ENCODE measurements at regions not wholly inside any gene's neighbourhood (a gene's known extent, or its start where the extent isn't known, plus 50 kb on each side); places are given as distances from the start of the nearest gene placed in this dataset.

GRCh38 chr5:5645891-5646290, 223.4 kb downstream of the ICE1 start:
- Histone ChIP-seq H3K9me3 (ENCODE audit: control insufficient read depth in 5 of 5, low read length in 5 of 5) (no peaks in the 10 kb centered on the region), H3K36me3 (ENCODE audit: control insufficient read depth in 5 of 5, insufficient read depth in 5 of 5, low read length in 5 of 5) (no peaks in the 10 kb centered on the region), H3K4me3 (ENCODE audit: low read depth in 1 of 5, low read length in 5 of 5) (no peak overlapping the region), H3K4me1 (ENCODE audit: control insufficient read depth in 5 of 5, insufficient read depth in 5 of 5, low read length in 5 of 5) (no peaks in the 10 kb centered on the region), H3K27me3 (ENCODE audit: control insufficient read depth in 5 of 5, insufficient read depth in 4 of 5, low read length in 5 of 5) (no peaks in the 10 kb centered on the region), H3K9ac (ENCODE audit: low read length in 5 of 5) (no peak overlapping the region), H3K27ac (ENCODE audit: low read depth, low read length) (no peak overlapping the region)

- Histone ChIP-seq H3K4me3 (ENCODE audit: low read depth in 1 of 5, low read length in 5 of 5) (no peak overlapping the region), H3K27me3 (ENCODE audit: control insufficient read depth in 5 of 5, insufficient read depth in 4 of 5, low read length in 5 of 5) (no peaks in the 10 kb centered on the region), H3K9ac (ENCODE audit: low read length in 5 of 5) (no peak overlapping the region), H3K4me1 (ENCODE audit: control insufficient read depth in 5 of 5, insufficient read depth in 5 of 5, low read length in 5 of 5) (no peaks in the 10 kb centered on the region), H3K27ac (ENCODE audit: low read depth, low read length) (no peak overlapping the region), H3K36me3 (ENCODE audit: control insufficient read depth in 5 of 5, insufficient read depth in 5 of 5, low read length in 5 of 5) (no peaks in the 10 kb centered on the region), H3K9me3 (ENCODE audit: control insufficient read depth in 5 of 5, low read length in 5 of 5) (no peaks in the 10 kb centered on the region)
These were observed 222.7 kb downstream of the ICE1 start for GRCh38 chr5:5645198-5645597.

GRCh38 chr5:5644249-5644648, 221.8 kb downstream of the ICE1 start:
- Histone ChIP-seq H3K27me3 (ENCODE audit: control insufficient read depth in 5 of 5, insufficient read depth in 4 of 5, low read length in 5 of 5) (no peaks in the 10 kb centered on the region), H3K27ac (ENCODE audit: low read depth, low read length) (no peak overlapping the region), H3K9me3 (ENCODE audit: control insufficient read depth in 5 of 5, low read length in 5 of 5) (no peaks in the 10 kb centered on the region), H3K36me3 (ENCODE audit: control insufficient read depth in 5 of 5, insufficient read depth in 5 of 5, low read length in 5 of 5) (no peaks in the 10 kb centered on the region), H3K9ac (ENCODE audit: low read length in 5 of 5) (no peak overlapping the region), H3K4me1 (ENCODE audit: control insufficient read depth in 5 of 5, insufficient read depth in 5 of 5, low read length in 5 of 5) (no peaks in the 10 kb centered on the region), H3K4me3 (ENCODE audit: low read depth in 1 of 5, low read length in 5 of 5) (no peak overlapping the region)

- Histone ChIP-seq H3K4me3 (ENCODE audit: low read depth in 1 of 5, low read length in 5 of 5) (no peak overlapping the region), H3K27ac (ENCODE audit: low read depth, low read length) (no peak overlapping the region), H3K9ac (ENCODE audit: low read length in 5 of 5) (no peak overlapping the region), H3K27me3 (ENCODE audit: control insufficient read depth in 5 of 5, insufficient read depth in 4 of 5, low read length in 5 of 5) (no peaks in the 10 kb centered on the region), H3K4me1 (ENCODE audit: control insufficient read depth in 5 of 5, insufficient read depth in 5 of 5, low read length in 5 of 5) (peaks cover 0 to 6% (median 2%) of the 10 kb centered on the region in 5 donors), H3K36me3 (ENCODE audit: control insufficient read depth in 5 of 5, insufficient read depth in 5 of 5, low read length in 5 of 5) (no peaks in the 10 kb centered on the region), H3K9me3 (ENCODE audit: control insufficient read depth in 5 of 5, low read length in 5 of 5) (no peaks in the 10 kb centered on the region)
These were observed 221.0 kb downstream of the ICE1 start for GRCh38 chr5:5643481-5643880.

- H3K4me3 ChIP-seq (ENCODE audit: low read depth in 1 of 5, low read length in 5 of 5) = no peak overlapping the region
- H3K36me3 ChIP-seq (ENCODE audit: control insufficient read depth in 5 of 5, insufficient read depth in 5 of 5, low read length in 5 of 5) = no peaks in the 10 kb centered on the region
- H3K9ac ChIP-seq (ENCODE audit: low read length in 5 of 5) = peak overlapping the region in 1 of 5 donors; percentile 20
- no peaks in the 10 kb centered on the region for H3K9me3 ChIP-seq (ENCODE audit: control insufficient read depth in 5 of 5, low read length in 5 of 5)
- H3K27me3 ChIP-seq (ENCODE audit: control insufficient read depth in 5 of 5, insufficient read depth in 4 of 5, low read length in 5 of 5) = no peaks in the 10 kb centered on the region
- peak overlapping the region; percentile 70 for H3K27ac ChIP-seq (ENCODE audit: low read depth, low read length)
- peaks cover 0 to 12% (median 9%) of the 10 kb centered on the region in 5 donors for H3K4me1 ChIP-seq (ENCODE audit: control insufficient read depth in 5 of 5, insufficient read depth in 5 of 5, low read length in 5 of 5)
These were observed 215.7 kb downstream of the ICE1 start for GRCh38 chr5:5638211-5638610.

GRCh38 chr5:5637173-5637572, 214.7 kb downstream of the ICE1 start:
- Histone ChIP-seq H3K27ac (ENCODE audit: low read depth, low read length) (no peak overlapping the region), H3K4me1 (ENCODE audit: control insufficient read depth in 5 of 5, insufficient read depth in 5 of 5, low read length in 5 of 5) (peaks cover 0 to 12% (median 9%) of the 10 kb centered on the region in 5 donors), H3K27me3 (ENCODE audit: control insufficient read depth in 5 of 5, insufficient read depth in 4 of 5, low read length in 5 of 5) (no peaks in the 10 kb centered on the region), H3K36me3 (ENCODE audit: control insufficient read depth in 5 of 5, insufficient read depth in 5 of 5, low read length in 5 of 5) (no peaks in the 10 kb centered on the region), H3K9me3 (ENCODE audit: control insufficient read depth in 5 of 5, low read length in 5 of 5) (no peaks in the 10 kb centered on the region), H3K4me3 (ENCODE audit: low read depth in 1 of 5, low read length in 5 of 5) (no peak overlapping the region), H3K9ac (ENCODE audit: low read length in 5 of 5) (no peak overlapping the region)

- H3K4me3 ChIP-seq (ENCODE audit: low read depth in 1 of 5, low read length in 5 of 5) = no peak overlapping the region
- no peaks in the 10 kb centered on the region for H3K27me3 ChIP-seq (ENCODE audit: control insufficient read depth in 5 of 5, insufficient read depth in 4 of 5, low read length in 5 of 5)
- no peaks in the 10 kb centered on the region for H3K9me3 ChIP-seq (ENCODE audit: control insufficient read depth in 5 of 5, low read length in 5 of 5)
- no peaks in the 10 kb centered on the region for H3K36me3 ChIP-seq (ENCODE audit: control insufficient read depth in 5 of 5, insufficient read depth in 5 of 5, low read length in 5 of 5)
- no peak overlapping the region for H3K27ac ChIP-seq (ENCODE audit: low read depth, low read length)
- H3K9ac ChIP-seq (ENCODE audit: low read length in 5 of 5) = no peak overlapping the region
- peaks cover 0 to 12% (median 9%) of the 10 kb centered on the region in 5 donors for H3K4me1 ChIP-seq (ENCODE audit: control insufficient read depth in 5 of 5, insufficient read depth in 5 of 5, low read length in 5 of 5)
These were observed 212.3 kb downstream of the ICE1 start for GRCh38 chr5:5634817-5635216.

- Histone ChIP-seq H3K27me3 (ENCODE audit: control insufficient read depth in 5 of 5, insufficient read depth in 4 of 5, low read length in 5 of 5) (no peaks in the 10 kb centered on the region), H3K4me1 (ENCODE audit: control insufficient read depth in 5 of 5, insufficient read depth in 5 of 5, low read length in 5 of 5) (peaks cover 0 to 8% (median 7%) of the 10 kb centered on the region in 5 donors), H3K9ac (ENCODE audit: low read length in 5 of 5) (no peak overlapping the region), H3K9me3 (ENCODE audit: control insufficient read depth in 5 of 5, low read length in 5 of 5) (no peaks in the 10 kb centered on the region), H3K4me3 (ENCODE audit: low read depth in 1 of 5, low read length in 5 of 5) (no peak overlapping the region), H3K27ac (ENCODE audit: low read depth, low read length) (no peak overlapping the region), H3K36me3 (ENCODE audit: control insufficient read depth in 5 of 5, insufficient read depth in 5 of 5, low read length in 5 of 5) (no peaks in the 10 kb centered on the region)
These were observed 211.1 kb downstream of the ICE1 start for GRCh38 chr5:5633579-5633978.

- H3K9ac ChIP-seq (ENCODE audit: low read length in 5 of 5) = no peak overlapping the region
- H3K4me3 ChIP-seq (ENCODE audit: low read depth in 1 of 5, low read length in 5 of 5) = no peak overlapping the region
These were observed 210.2 kb downstream of the ICE1 start for GRCh38 chr5:5632678-5633077.

GRCh38 chr5:5629607-5629978, 207.1 kb downstream of the ICE1 start:
- H3K9me3 ChIP-seq (ENCODE audit: control insufficient read depth in 5 of 5, low read length in 5 of 5) = peaks cover 0 to 2% (median 0%) of the 10 kb centered on the region in 5 donors
- H3K4me3 ChIP-seq (ENCODE audit: low read depth in 1 of 5, low read length in 5 of 5) = no peak overlapping the region
- H3K27ac ChIP-seq (ENCODE audit: low read depth, low read length) = no peak overlapping the region
- H3K36me3 ChIP-seq (ENCODE audit: control insufficient read depth in 5 of 5, insufficient read depth in 5 of 5, low read length in 5 of 5) = no peaks in the 10 kb centered on the region
- H3K4me1 ChIP-seq (ENCODE audit: control insufficient read depth in 5 of 5, insufficient read depth in 5 of 5, low read length in 5 of 5) = no peaks in the 10 kb centered on the region
- no peak overlapping the region for H3K9ac ChIP-seq (ENCODE audit: low read length in 5 of 5)
- no peaks in the 10 kb centered on the region for H3K27me3 ChIP-seq (ENCODE audit: control insufficient read depth in 5 of 5, insufficient read depth in 4 of 5, low read length in 5 of 5)

More at GRCh38 chr5:5632678-5633077, 210.2 kb downstream of the ICE1 start:
- Histone ChIP-seq H3K27ac (ENCODE audit: low read depth, low read length) (no peak overlapping the region), H3K36me3 (ENCODE audit: control insufficient read depth in 5 of 5, insufficient read depth in 5 of 5, low read length in 5 of 5) (no peaks in the 10 kb centered on the region), H3K4me1 (ENCODE audit: control insufficient read depth in 5 of 5, insufficient read depth in 5 of 5, low read length in 5 of 5) (no peaks in the 10 kb centered on the region), H3K9me3 (ENCODE audit: control insufficient read depth in 5 of 5, low read length in 5 of 5) (no peaks in the 10 kb centered on the region), H3K27me3 (ENCODE audit: control insufficient read depth in 5 of 5, insufficient read depth in 4 of 5, low read length in 5 of 5) (no peaks in the 10 kb centered on the region)

Measured in subcutaneous abdominal adipose tissue (tissue), 5 donors.